Esophagus squamous epithelium (tissue), 4 donors: ENCODE measurements at regions not wholly inside any gene's neighbourhood (a gene's known extent, or its start where the extent isn't known, plus 50 kb on each side); places are given as distances from the start of the nearest gene placed in this dataset.

Experiments
- POLR2A ChIP-seq, 4 donors: fragments of 450-650 bp; IDR thresholded peaks; one replicate each; pipeline ENCODE4 v1.6.1; 2017; ENCODE audit warnings: antibody characterized with exemption in 4 of 4, mild to moderate bottlenecking in 4 of 4, moderate library complexity in 3 of 4
- TF ChIP-seq, protein P1 (sequence below), 6 experiments: fragments of 450-650 bp in 4 of 6; fragments of 200-600 bp in 2 of 6; sonication (generic) in 2 of 6; IDR thresholded peaks; one replicate each; pipeline ENCODE4 v1.5.1; 2016 to 2019; ENCODE audit warnings: antibody characterized with exemption in 6 of 6, mild to moderate bottlenecking in 4 of 6, moderate library complexity in 4 of 6

GRCh38 chr7:82594665-82595064 lies 151.1 kb upstream of the CACNA2D1 start:
- TF ChIP-seq POLR2A (IDR thresholded peaks at IDR 0.05) = no peak
- TF ChIP-seq, protein P1, sequence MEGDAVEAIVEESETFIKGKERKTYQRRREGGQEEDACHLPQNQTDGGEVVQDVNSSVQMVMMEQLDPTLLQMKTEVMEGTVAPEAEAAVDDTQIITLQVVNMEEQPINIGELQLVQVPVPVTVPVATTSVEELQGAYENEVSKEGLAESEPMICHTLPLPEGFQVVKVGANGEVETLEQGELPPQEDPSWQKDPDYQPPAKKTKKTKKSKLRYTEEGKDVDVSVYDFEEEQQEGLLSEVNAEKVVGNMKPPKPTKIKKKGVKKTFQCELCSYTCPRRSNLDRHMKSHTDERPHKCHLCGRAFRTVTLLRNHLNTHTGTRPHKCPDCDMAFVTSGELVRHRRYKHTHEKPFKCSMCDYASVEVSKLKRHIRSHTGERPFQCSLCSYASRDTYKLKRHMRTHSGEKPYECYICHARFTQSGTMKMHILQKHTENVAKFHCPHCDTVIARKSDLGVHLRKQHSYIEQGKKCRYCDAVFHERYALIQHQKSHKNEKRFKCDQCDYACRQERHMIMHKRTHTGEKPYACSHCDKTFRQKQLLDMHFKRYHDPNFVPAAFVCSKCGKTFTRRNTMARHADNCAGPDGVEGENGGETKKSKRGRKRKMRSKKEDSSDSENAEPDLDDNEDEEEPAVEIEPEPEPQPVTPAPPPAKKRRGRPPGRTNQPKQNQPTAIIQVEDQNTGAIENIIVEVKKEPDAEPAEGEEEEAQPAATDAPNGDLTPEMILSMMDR (IDR thresholded peaks at IDR 0.05) = no peak
